A673 (cell line): ENCODE measurements at regions not wholly inside any gene's neighbourhood (a gene's known extent, or its start where the extent isn't known, plus 50 kb on each side); places are given as distances from the start of the nearest gene placed in this dataset.

Experiments
- BruUV-seq: library from RNA; stranded (reverse); fragments of 400-500 nt; replicated peaks from 2 replicates; lab custom pipeline; 2021; lab: Mats Ljungman, UMichigan
- CTCF ChIA-PET: fragments of 300-600 bp; sonication (Branson Sonifier 250); formaldehyde crosslinking; loops from one replicate; lab custom pipeline; 2022; ENCODE audit warnings: antibody characterized with exemption; lab: Charles Lee
- POLR2A ChIA-PET: fragments of 300-600 bp; sonication (Branson Sonifier 250); formaldehyde crosslinking; loops from one replicate; lab custom pipeline; 2022; ENCODE audit warnings: antibody characterized with exemption; ENCODE audit not compliant: low non-redundant PET; lab: Charles Lee
- DNase-seq: peaks from one replicate; pipeline ENCODE4 v3.0.0-alpha.2; 2015; ENCODE audit warnings: low spot score
- H3K27ac ChIP-seq: fragments of 200-600 bp; sonication (generic); 2 replicates; pipeline ENCODE4 v1.5.1; 2016; ENCODE audit warnings: mixed run types, low read depth, mild to moderate bottlenecking, mixed read lengths, antibody characterized with exemption, low read length; ENCODE audit not compliant: poor library complexity, severe bottlenecking
- H3K27me3 ChIP-seq: fragments of 200-600 bp; sonication (generic); replicated peaks from 2 replicates; pipeline ENCODE4 v1.6.1; 2017; ENCODE audit warnings: mixed run types, low read depth, mild to moderate bottlenecking, mixed read lengths, antibody characterized with exemption, low read length; ENCODE audit not compliant: insufficient read depth, poor library complexity
- H3K36me3 ChIP-seq: fragments of 200-600 bp; sonication (generic); 2 replicates; pipeline ENCODE4 v1.6.1; 2016; ENCODE audit warnings: mixed run types, mild to moderate bottlenecking, mixed read lengths, antibody characterized with exemption, low read length; ENCODE audit not compliant: insufficient read depth, poor library complexity, severe bottlenecking
- H3K4me1 ChIP-seq: fragments of 200-600 bp; sonication (generic); 2 replicates; pipeline ENCODE4 v1.6.1; 2017; ENCODE audit warnings: mixed run types, mild to moderate bottlenecking, mixed read lengths, antibody characterized with exemption, low read length; ENCODE audit not compliant: insufficient read depth, poor library complexity, severe bottlenecking
- H3K4me3 ChIP-seq: fragments of 200-600 bp; sonication (generic); 2 replicates; pipeline ENCODE4 v1.5.1; 2016; ENCODE audit warnings: low read depth, mixed run types, mild to moderate bottlenecking, mixed read lengths, low read length; ENCODE audit not compliant: poor library complexity, severe bottlenecking
- H3K9me3 ChIP-seq: fragments of 200-600 bp; sonication (generic); 2 replicates; pipeline ENCODE4 v1.6.1; 2016; ENCODE audit warnings: mixed run types, low read depth, mild to moderate bottlenecking, mixed read lengths, antibody characterized with exemption, low read length; ENCODE audit not compliant: poor library complexity, severe bottlenecking
- CTCF ChIP-seq: fragments of 300-800, 200-600 bp; sonication (generic); conservative IDR thresholded peaks from 2 replicates; pipeline ENCODE4 v1.5.1; 2017; ENCODE audit warnings: low read depth, mild to moderate bottlenecking, antibody characterized with exemption, low read length, moderate library complexity, mixed read lengths
- EZH2 ChIP-seq: fragments of 200-600 bp; sonication (generic); IDR thresholded peaks from 2 replicates; pipeline ENCODE4 v1.6.1; 2017; ENCODE audit warnings: borderline replicate concordance, low read depth, mild to moderate bottlenecking, mixed read lengths, antibody characterized with exemption, low read length; ENCODE audit not compliant: poor library complexity, severe bottlenecking
- intact Hi-C: fragments of 100-400 bp; cut with micrococcal nuclease; formaldehyde crosslinking; loops from one replicate; pipeline ENCODE4 v1.10.0; 2022; ENCODE audit not compliant: unreplicated experiment

DNA sequence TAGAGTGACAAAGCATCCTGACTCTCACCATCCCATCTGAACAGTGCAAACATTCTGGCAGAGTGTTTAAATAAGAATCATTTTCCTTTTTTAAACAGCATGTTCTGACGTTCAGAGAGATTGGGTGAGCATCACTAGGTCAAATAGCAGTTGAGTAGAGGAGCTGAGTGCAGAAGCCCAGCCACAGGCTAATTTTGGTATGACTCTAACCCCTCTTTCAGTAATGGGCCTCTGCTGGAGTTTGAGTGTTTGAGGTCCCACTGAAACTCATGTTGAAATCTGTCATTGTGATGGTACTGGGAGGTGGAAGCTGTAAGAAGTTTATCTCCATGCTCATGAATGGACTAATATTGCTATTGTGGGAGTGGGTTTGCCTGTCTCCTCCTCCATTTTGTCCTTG lies 194.4 kb downstream of the SALL1 start:
- Histone ChIP-seq H3K36me3 (no peaks in the 10 kb centered on the region), H3K27me3 (peaks cover 65% of the 10 kb centered on the region), H3K4me3 (no peak overlapping the region), H3K27ac (no peak overlapping the region), H3K4me1 (no peaks in the 10 kb centered on the region), H3K9me3 (no peaks in the 10 kb centered on the region)
- TF ChIP-seq EZH2 = no peak
- TF ChIP-seq CTCF = no peak
- intact Hi-C loops = no loop called here
- ChIA-PET POLR2A (no interaction called here), CTCF (no interaction called here)
- no peak for DNase-seq
- BruUV-seq = no TSS peak

DNA sequence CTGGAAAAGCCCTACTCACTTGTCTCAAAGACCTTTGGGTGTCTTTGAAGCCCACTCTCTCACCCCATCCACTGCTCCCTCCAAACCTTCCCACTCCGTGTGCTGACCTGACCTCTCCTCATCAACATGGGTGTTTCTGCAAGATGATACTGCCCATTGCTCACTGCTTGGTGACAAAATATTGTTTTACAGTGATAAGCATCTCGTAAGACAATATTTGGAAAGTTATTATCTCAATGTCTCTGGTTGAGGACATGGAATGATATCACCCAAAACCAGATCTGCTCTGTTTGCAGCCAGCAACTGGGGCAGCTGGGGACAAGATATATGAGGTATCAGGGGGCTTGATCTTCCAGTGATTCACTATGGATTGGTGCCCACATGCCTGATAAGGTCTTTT lies 195.8 kb downstream of the SALL1 start:
- no TSS peak for BruUV-seq
- no peaks in the 10 kb centered on the region for H3K9me3 ChIP-seq
- H3K4me3 ChIP-seq = no peak overlapping the region
- POLR2A ChIA-PET = no interaction called here
- H3K27ac ChIP-seq = no peak overlapping the region
- TF ChIP-seq EZH2 (no peak), CTCF (no peak)
- no peaks in the 10 kb centered on the region for H3K36me3 ChIP-seq
- no peak for DNase-seq
- H3K4me1 ChIP-seq = no peaks in the 10 kb centered on the region
- intact Hi-C loops = no loop called here
- peaks cover 58% of the 10 kb centered on the region for H3K27me3 ChIP-seq
- CTCF ChIA-PET = no interaction called here

DNA sequence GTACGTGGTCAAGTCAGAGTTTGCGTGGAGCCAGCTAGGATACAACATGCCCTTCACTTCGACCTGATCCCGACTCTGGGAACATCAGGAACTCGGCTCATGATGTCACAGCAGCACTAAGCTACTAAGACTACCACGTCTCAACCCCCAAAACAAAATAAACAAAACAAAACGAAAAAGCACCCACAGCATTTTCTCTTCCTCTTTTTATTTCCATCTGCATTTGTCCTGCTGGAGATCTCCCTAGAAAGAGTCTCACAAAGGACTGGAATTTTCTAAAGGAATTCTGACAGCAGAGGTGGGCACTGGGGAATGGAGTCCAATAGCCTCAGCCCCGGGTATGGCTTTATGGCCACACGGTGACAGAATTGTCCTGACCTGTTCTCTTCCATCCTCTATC lies 196.6 kb downstream of the SALL1 start:
- Histone ChIP-seq H3K4me1 (no peaks in the 10 kb centered on the region), H3K27ac (no peak overlapping the region), H3K27me3 (peaks cover 55% of the 10 kb centered on the region), H3K9me3 (no peaks in the 10 kb centered on the region), H3K36me3 (no peaks in the 10 kb centered on the region), H3K4me3 (no peak overlapping the region)
- no peak for DNase-seq
- TF ChIP-seq CTCF = no peak
- TF ChIP-seq EZH2 = no peak
- intact Hi-C loops = no loop called here
- CTCF ChIA-PET = no interaction called here
- POLR2A ChIA-PET = no interaction called here
- BruUV-seq = no TSS peak
